ENCODE measurements at regions not wholly inside any gene's neighbourhood (a gene's known extent, or its start where the extent isn't known, plus 50 kb on each side); places are given as distances from the start of the nearest gene placed in this dataset.

GRCh38 chr10:78306358-78306757, 272.7 kb downstream of the RPS24 start:
- H3K9me3 Mint-ChIP-seq: no peaks in the 10 kb centered on the region
- H3K4me3 Mint-ChIP-seq: no peak overlapping the region
- no peaks in the 10 kb centered on the region for H3K27me3 Mint-ChIP-seq
- H3K27ac Mint-ChIP-seq (ENCODE audit: low read depth): no peak overlapping the region
- peak in 1 of 2 donors; percentile 7 for DNase-seq (ENCODE audit: low spot score in 2 of 2)
- H3K4me1 Mint-ChIP-seq: peaks cover 10% of the 10 kb centered on the region
- no peak for ATAC-seq (replicated peaks; ENCODE audit: extremely low read depth, poor library complexity, severe bottlenecking)
- peaks cover 3% of the 10 kb centered on the region for H3K36me3 Mint-ChIP-seq (ENCODE audit: insufficient read depth)

- H3K27ac Mint-ChIP-seq (ENCODE audit: low read depth): no peak overlapping the region
- DNase-seq (ENCODE audit: low spot score in 2 of 2): peak in 1 of 2 donors; percentile 3
- H3K27me3 Mint-ChIP-seq: peaks cover 8% of the 10 kb centered on the region
- no peaks in the 10 kb centered on the region for H3K9me3 Mint-ChIP-seq
- H3K4me1 Mint-ChIP-seq: peaks cover 4% of the 10 kb centered on the region
- H3K4me3 Mint-ChIP-seq: no peak overlapping the region
- peaks cover 3% of the 10 kb centered on the region for H3K36me3 Mint-ChIP-seq (ENCODE audit: insufficient read depth)
- no peak for ATAC-seq (replicated peaks; ENCODE audit: extremely low read depth, poor library complexity, severe bottlenecking)
Observed at GRCh38 chr10:78307576-78307975, 273.9 kb downstream of the RPS24 start.

- no peak overlapping the region for H3K4me3 Mint-ChIP-seq
- no peaks in the 10 kb centered on the region for H3K36me3 Mint-ChIP-seq (ENCODE audit: insufficient read depth)
- peak in 1 of 2 donors; percentile 7 for DNase-seq (ENCODE audit: low spot score in 2 of 2)
- H3K9me3 Mint-ChIP-seq: no peaks in the 10 kb centered on the region
- H3K4me1 Mint-ChIP-seq: no peaks in the 10 kb centered on the region
- ATAC-seq (replicated peaks; ENCODE audit: extremely low read depth, poor library complexity, severe bottlenecking): no peak
- H3K27ac Mint-ChIP-seq (ENCODE audit: low read depth): no peak overlapping the region
- H3K27me3 Mint-ChIP-seq: peaks cover 19% of the 10 kb centered on the region
Observed at GRCh38 chr10:78309536-78310237, 276.0 kb downstream of the RPS24 start.

GRCh38 chr10:78310481-78311080, 276.9 kb downstream of the RPS24 start:
- Mint-ChIP-seq H3K4me1 (no peaks in the 10 kb centered on the region), H3K27me3 (peaks cover 19% of the 10 kb centered on the region), H3K27ac (ENCODE audit: low read depth) (no peak overlapping the region), H3K36me3 (ENCODE audit: insufficient read depth) (no peaks in the 10 kb centered on the region), H3K9me3 (no peaks in the 10 kb centered on the region), H3K4me3 (no peak overlapping the region)
- peak; percentile 7 to 8 for DNase-seq (ENCODE audit: low spot score in 2 of 2)
- no peak for ATAC-seq (replicated peaks; ENCODE audit: extremely low read depth, poor library complexity, severe bottlenecking)

- Mint-ChIP-seq H3K27me3 (peaks cover 19% of the 10 kb centered on the region), H3K9me3 (no peaks in the 10 kb centered on the region), H3K4me1 (no peaks in the 10 kb centered on the region), H3K4me3 (no peak overlapping the region), H3K27ac (ENCODE audit: low read depth) (no peak overlapping the region), H3K36me3 (ENCODE audit: insufficient read depth) (no peaks in the 10 kb centered on the region)
- DNase-seq (ENCODE audit: low spot score in 2 of 2) (peak in 1 of 2 donors; percentile 4), ATAC-seq (replicated peaks; ENCODE audit: extremely low read depth, poor library complexity, severe bottlenecking) (no peak)
Observed at GRCh38 chr10:78312197-78313047, 278.8 kb downstream of the RPS24 start.

- peaks cover 19% of the 10 kb centered on the region for H3K27me3 Mint-ChIP-seq
- no peaks in the 10 kb centered on the region for H3K9me3 Mint-ChIP-seq
- H3K27ac Mint-ChIP-seq (ENCODE audit: low read depth): no peak overlapping the region
- no peak for DNase-seq (ENCODE audit: low spot score in 2 of 2)
- no peak overlapping the region for H3K4me3 Mint-ChIP-seq
- H3K36me3 Mint-ChIP-seq (ENCODE audit: insufficient read depth): peaks cover 2% of the 10 kb centered on the region
- H3K4me1 Mint-ChIP-seq: no peaks in the 10 kb centered on the region
- ATAC-seq (replicated peaks; ENCODE audit: extremely low read depth, poor library complexity, severe bottlenecking): no peak
Observed at GRCh38 chr10:78313048-78313381, 279.4 kb downstream of the RPS24 start.

- peaks cover 19% of the 10 kb centered on the region for H3K27me3 Mint-ChIP-seq
Observed at GRCh38 chr10:78313636-78314035, 280.0 kb downstream of the RPS24 start.

GRCh38 chr10:78314651-78315050, 281.0 kb downstream of the RPS24 start:
- DNase-seq (ENCODE audit: low spot score in 2 of 2) (peak in 1 of 2 donors; percentile 4), ATAC-seq (replicated peaks; ENCODE audit: extremely low read depth, poor library complexity, severe bottlenecking) (no peak)
- Mint-ChIP-seq H3K4me1 (no peaks in the 10 kb centered on the region), H3K4me3 (no peak overlapping the region), H3K9me3 (no peaks in the 10 kb centered on the region), H3K27me3 (peaks cover 19% of the 10 kb centered on the region), H3K27ac (ENCODE audit: low read depth) (no peak overlapping the region), H3K36me3 (ENCODE audit: insufficient read depth) (peaks cover 2% of the 10 kb centered on the region)

More at GRCh38 chr10:78313636-78314035, 280.0 kb downstream of the RPS24 start:
- Mint-ChIP-seq H3K9me3 (no peaks in the 10 kb centered on the region), H3K4me3 (no peak overlapping the region), H3K36me3 (ENCODE audit: insufficient read depth) (peaks cover 2% of the 10 kb centered on the region), H3K27ac (ENCODE audit: low read depth) (peak overlapping the region; percentile 16), H3K4me1 (no peaks in the 10 kb centered on the region)
- no peak for ATAC-seq (replicated peaks; ENCODE audit: extremely low read depth, poor library complexity, severe bottlenecking)
- DNase-seq (ENCODE audit: low spot score in 2 of 2): peak in 1 of 2 donors; percentile 1

- H3K27me3 Mint-ChIP-seq: peaks cover 19% of the 10 kb centered on the region
- ATAC-seq (replicated peaks; ENCODE audit: extremely low read depth, poor library complexity, severe bottlenecking) (no peak), DNase-seq (ENCODE audit: low spot score in 2 of 2) (peak in 1 of 2 donors; percentile 3)
- H3K9me3 Mint-ChIP-seq: no peaks in the 10 kb centered on the region
- H3K4me3 Mint-ChIP-seq: no peak overlapping the region
- H3K27ac Mint-ChIP-seq (ENCODE audit: low read depth): no peak overlapping the region
- H3K36me3 Mint-ChIP-seq (ENCODE audit: insufficient read depth): peaks cover 2% of the 10 kb centered on the region
- H3K4me1 Mint-ChIP-seq: no peaks in the 10 kb centered on the region
Observed at GRCh38 chr10:78316451-78316931, 282.8 kb downstream of the RPS24 start.

- no peak overlapping the region for H3K27ac Mint-ChIP-seq (ENCODE audit: low read depth)
- H3K4me3 Mint-ChIP-seq: no peak overlapping the region
- H3K9me3 Mint-ChIP-seq: no peaks in the 10 kb centered on the region
- DNase-seq (ENCODE audit: low spot score in 2 of 2) (peak in 1 of 2 donors; percentile 7), ATAC-seq (replicated peaks; ENCODE audit: extremely low read depth, poor library complexity, severe bottlenecking) (no peak)
- peaks cover 2% of the 10 kb centered on the region for H3K36me3 Mint-ChIP-seq (ENCODE audit: insufficient read depth)
- H3K27me3 Mint-ChIP-seq: peaks cover 8% of the 10 kb centered on the region
- peaks cover 4% of the 10 kb centered on the region for H3K4me1 Mint-ChIP-seq
Observed at GRCh38 chr10:78318305-78318704, 284.6 kb downstream of the RPS24 start.

GRCh38 chr10:78319371-78319770, 285.7 kb downstream of the RPS24 start:
- Mint-ChIP-seq H3K4me3 (no peak overlapping the region), H3K4me1 (peaks cover 5% of the 10 kb centered on the region), H3K9me3 (no peaks in the 10 kb centered on the region), H3K27ac (ENCODE audit: low read depth) (no peak overlapping the region), H3K27me3 (no peaks in the 10 kb centered on the region), H3K36me3 (ENCODE audit: insufficient read depth) (peaks cover 2% of the 10 kb centered on the region)
- peak in 1 of 2 donors; percentile 8 for DNase-seq (ENCODE audit: low spot score in 2 of 2)
- no peak for ATAC-seq (replicated peaks; ENCODE audit: extremely low read depth, poor library complexity, severe bottlenecking)

- Mint-ChIP-seq H3K4me3 (no peak overlapping the region), H3K9me3 (no peaks in the 10 kb centered on the region), H3K27me3 (no peaks in the 10 kb centered on the region), H3K4me1 (peaks cover 5% of the 10 kb centered on the region), H3K27ac (ENCODE audit: low read depth) (no peak overlapping the region), H3K36me3 (ENCODE audit: insufficient read depth) (peaks cover 2% of the 10 kb centered on the region)
- DNase-seq (ENCODE audit: low spot score in 2 of 2) (peak in 1 of 2 donors; percentile 1), ATAC-seq (replicated peaks; ENCODE audit: extremely low read depth, poor library complexity, severe bottlenecking) (no peak)
Observed at GRCh38 chr10:78319841-78320240, 286.2 kb downstream of the RPS24 start.

Measured in central memory CD8-positive, alpha-beta T cell (primary cell).